HG03354 (cell line): ENCODE measurements at regions not wholly inside any gene's neighbourhood (a gene's known extent, or its start where the extent isn't known, plus 50 kb on each side); places are given as distances from the start of the nearest gene placed in this dataset.

Source experiments
- ATAC-seq: cut with Tn5 transposase; IDR thresholded peaks from one replicate; pipeline ENCODE4 v1.9.1; 2021; ENCODE audit warnings: mild to moderate bottlenecking; ENCODE audit not compliant: unreplicated experiment, poor library complexity, severe bottlenecking

DNA sequence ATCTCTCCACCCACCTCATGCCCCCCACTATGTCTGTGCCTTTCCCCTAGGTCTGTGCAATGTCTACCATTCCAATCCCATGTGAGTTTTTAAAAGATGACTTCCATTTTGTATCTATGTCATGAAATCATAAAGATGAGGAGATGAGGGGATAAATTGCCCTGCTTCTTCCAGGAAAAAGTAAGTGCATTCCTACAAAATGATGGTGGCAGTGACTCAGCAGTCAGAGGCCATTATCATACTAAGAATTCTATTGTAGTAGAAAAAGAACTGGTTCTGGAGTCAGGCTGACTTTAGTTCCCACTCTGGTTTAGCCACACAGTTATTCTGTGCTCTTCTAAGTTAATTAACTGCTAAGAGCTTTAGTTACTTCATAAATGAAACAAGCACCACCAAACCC lies 89.6 kb upstream of the API5 start:
- ATAC-seq = no peak

- ATAC-seq = no peak
These were observed 88.8 kb upstream of the API5 start for GRCh38 chr11:43223026-43223425.

DNA sequence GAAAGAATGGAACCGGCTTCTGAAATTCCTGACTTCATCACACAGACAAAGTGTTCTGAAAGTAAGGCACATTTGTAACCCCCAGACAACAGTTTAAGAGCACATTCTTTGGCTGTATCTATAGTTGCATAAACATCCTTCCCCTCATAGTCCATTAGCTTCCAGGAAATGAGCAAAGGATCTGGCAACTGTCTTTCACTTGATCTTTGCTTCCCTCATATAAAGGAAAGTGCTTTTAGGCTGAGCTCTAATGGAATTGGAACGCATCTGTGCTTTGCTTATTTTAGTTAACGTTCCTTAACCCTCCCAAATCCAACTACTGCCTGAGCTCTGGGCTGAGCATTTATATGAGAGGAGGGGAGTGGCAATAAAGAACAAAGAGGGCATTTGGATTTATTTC lies 76.9 kb upstream of the API5 start:
- ATAC-seq = no peak

- ATAC-seq = no peak
These were observed 73.5 kb upstream of the API5 start for GRCh38 chr11:43238341-43238740.

DNA sequence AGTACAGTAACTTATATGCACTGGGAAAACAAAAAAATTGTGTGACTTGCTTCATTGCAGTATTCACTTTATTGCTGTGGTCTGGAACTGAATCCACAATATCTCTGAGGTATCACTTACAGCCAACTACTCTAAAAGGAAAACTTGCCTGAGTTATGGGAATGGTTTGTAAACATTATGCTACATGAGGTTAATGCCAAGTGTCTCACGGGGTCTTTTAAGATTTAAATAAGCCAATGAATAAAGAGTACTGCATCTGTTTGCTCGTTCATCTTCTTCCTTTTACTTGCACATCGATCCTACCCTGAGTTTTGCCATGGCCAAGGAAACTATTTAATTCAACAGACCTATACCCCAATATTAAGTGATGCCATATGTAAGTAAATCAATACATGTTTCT lies 72.0 kb upstream of the API5 start:
- no peak for ATAC-seq

GRCh38 chr11:43242401-43242800 lies 69.4 kb upstream of the API5 start:
- no peak for ATAC-seq

- no peak for ATAC-seq
These were observed 67.9 kb upstream of the API5 start for GRCh38 chr11:43243927-43244326.

DNA sequence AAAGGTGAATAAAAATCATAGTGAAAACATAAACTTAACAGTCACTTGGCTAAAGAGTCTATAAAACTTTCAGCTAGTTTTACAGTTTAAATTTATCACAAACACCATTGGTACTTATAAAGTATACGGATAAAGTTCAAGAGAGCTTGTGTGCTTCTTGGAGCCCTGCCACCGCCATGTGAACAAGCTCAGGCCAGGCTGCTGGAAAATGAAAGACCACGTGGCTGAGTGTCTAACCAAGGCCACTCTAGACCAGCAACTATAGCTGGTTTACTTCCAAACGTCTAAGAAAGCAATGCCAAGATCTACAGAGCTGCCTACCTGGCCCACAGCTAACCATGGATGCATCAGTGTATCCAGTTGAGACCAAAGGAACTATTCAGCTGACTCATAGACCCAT lies 66.3 kb upstream of the API5 start:
- no peak for ATAC-seq

- ATAC-seq = no peak
These were observed 61.5 kb upstream of the API5 start for GRCh38 chr11:43250309-43250708.

GRCh38 chr11:43261775-43262174 lies 50.0 kb upstream of the API5 start:
- no peak for ATAC-seq
